ENCODE measurements at regions not wholly inside any gene's neighbourhood (a gene's known extent, or its start where the extent isn't known, plus 50 kb on each side); places are given as distances from the start of the nearest gene placed in this dataset.
A peak's percentile ranks its signal among the peaks of the same experiment; 100 is the strongest.

GRCh38 chr6:154578004-154578559 is 67.6 kb upstream of the CNKSR3 start:
- TF ChIP-seq CTCF (conservative IDR thresholded peaks at IDR 0.05): no peak
- H3K27ac ChIP-seq: no peak overlapping the region

GRCh38 chr6:154579046-154579445 is 68.6 kb upstream of the CNKSR3 start:
- no peak for TF ChIP-seq CTCF (conservative IDR thresholded peaks at IDR 0.05)
- H3K27ac ChIP-seq: no peak overlapping the region

GRCh38 chr6:154579485-154579884 is 69.0 kb upstream of the CNKSR3 start:
- TF ChIP-seq CTCF (conservative IDR thresholded peaks at IDR 0.05): no peak
- H3K27ac ChIP-seq: no peak overlapping the region

GRCh38 chr6:154580397-154581135 is 70.1 kb upstream of the CNKSR3 start:
- no peak overlapping the region for H3K27ac ChIP-seq
- no peak for TF ChIP-seq CTCF (conservative IDR thresholded peaks at IDR 0.05)

GRCh38 chr6:154582696-154583095 is 72.2 kb upstream of the CNKSR3 start:
- no peak for TF ChIP-seq CTCF (conservative IDR thresholded peaks at IDR 0.05)
- H3K27ac ChIP-seq: no peak overlapping the region

- TF ChIP-seq CTCF (conservative IDR thresholded peaks at IDR 0.05): no peak
- H3K27ac ChIP-seq: no peak overlapping the region
Measured at GRCh38 chr6:154583546-154584188, 73.2 kb upstream of the CNKSR3 start.

GRCh38 chr6:154590756-154591155 is 80.3 kb upstream of the CNKSR3 start:
- TF ChIP-seq CTCF (conservative IDR thresholded peaks at IDR 0.05): no peak
- H3K27ac ChIP-seq: peak overlapping the region; percentile 83

All from VCaP (cell line).